Neutrophil (primary cell): ENCODE measurements at regions not wholly inside any gene's neighbourhood (a gene's known extent, or its start where the extent isn't known, plus 50 kb on each side); places are given as distances from the start of the nearest gene placed in this dataset.

Experiments
- H3K27ac ChIP-seq: fragments of 200-600 bp; sonication (generic); 2 replicates; pipeline ENCODE4 v1.5.1; 2016; ENCODE audit warnings: mild to moderate bottlenecking, moderate library complexity
- H3K27me3 ChIP-seq: fragments of 200-600 bp; sonication (generic); 2 replicates; pipeline ENCODE4 v1.6.0; 2016; ENCODE audit warnings: mild to moderate bottlenecking
- H3K36me3 ChIP-seq: fragments of 200-600 bp; sonication (generic); 2 replicates; pipeline ENCODE4 v1.5.1; 2017
- H3K4me1 ChIP-seq, 2 experiments: fragments of 200-600 bp in 1 of 2; sonication (generic) in 1 of 2; 1 replicate in 1 of 2; 2 replicates in 1 of 2; pipeline versions ENCODE4 v1.5.1 to v1.6.1; 2013 to 2016; ENCODE audit warnings: low read depth in 1 of 2, low read length in 1 of 2, mild to moderate bottlenecking in 1 of 2, moderate library complexity in 1 of 2; ENCODE audit not compliant: control insufficient read depth in 1 of 2, insufficient read depth in 1 of 2
- H3K4me3 ChIP-seq, 2 experiments: fragments of 200-600 bp in 1 of 2; sonication (generic) in 1 of 2; 1 replicate in 1 of 2; 2 replicates in 1 of 2; pipeline ENCODE4 v1.5.1; 2013 to 2016; ENCODE audit warnings: low read depth in 1 of 2, low read length in 1 of 2, mild to moderate bottlenecking in 1 of 2, moderate library complexity in 1 of 2
- H3K9me3 ChIP-seq: fragments of 200-600 bp; sonication (generic); 2 replicates; pipeline ENCODE4 v1.5.1; 2016
- CTCF ChIP-seq: fragments of 200-600 bp; sonication (generic); IDR thresholded peaks from 2 replicates; pipeline ENCODE4 v1.5.1; 2016; ENCODE audit warnings: antibody characterized with exemption

DNA sequence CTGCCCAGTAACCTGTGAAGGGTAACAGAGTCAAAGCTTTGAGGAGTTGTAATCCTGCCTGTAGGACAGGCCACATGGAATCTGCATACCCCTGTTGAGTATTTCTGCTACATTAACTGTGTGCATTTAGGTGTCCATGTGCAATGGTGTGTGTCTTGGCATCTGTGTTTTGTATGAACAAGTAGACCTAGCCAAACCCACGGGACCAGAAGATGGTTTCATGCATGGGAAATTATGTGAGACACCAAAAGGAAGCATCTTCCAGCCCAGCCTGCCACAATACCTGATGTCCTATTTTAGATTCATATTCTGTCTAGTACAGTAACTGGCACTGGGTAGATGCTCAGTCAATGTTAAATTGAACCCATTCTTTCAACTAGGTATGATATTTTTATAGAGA, 70.8 kb upstream of the KCND3 start:
- no peaks in the 10 kb centered on the region for H3K9me3 ChIP-seq
- H3K27me3 ChIP-seq, result peaks cover 11% of the 10 kb centered on the region
- TF ChIP-seq CTCF, result no peak
- no peak overlapping the region for H3K4me3 ChIP-seq
- H3K27ac ChIP-seq, result no peak overlapping the region
- H3K4me1 ChIP-seq, result no peaks in the 10 kb centered on the region
- no peaks in the 10 kb centered on the region for H3K36me3 ChIP-seq

DNA sequence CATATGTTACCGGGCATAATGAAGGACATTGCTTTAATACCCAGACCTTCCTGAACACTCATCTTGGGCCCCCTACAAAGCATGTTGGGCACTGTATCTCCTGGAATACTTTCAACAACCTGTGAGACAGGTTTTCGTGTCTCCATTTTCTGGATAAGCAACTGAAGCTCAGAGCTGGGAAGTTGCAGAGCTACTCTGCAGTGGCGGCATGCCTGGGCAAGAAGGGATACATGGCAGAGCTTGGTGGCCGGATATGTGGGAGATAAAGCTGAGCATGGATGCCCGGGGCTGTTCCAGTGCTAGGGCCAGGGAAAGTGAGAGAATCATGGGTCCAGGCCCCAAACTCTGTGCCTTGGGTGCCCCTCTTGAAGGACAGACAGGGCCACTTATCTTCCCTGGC, 71.6 kb upstream of the KCND3 start:
- Histone ChIP-seq H3K4me3 (no peak overlapping the region), H3K36me3 (no peaks in the 10 kb centered on the region), H3K4me1 (no peaks in the 10 kb centered on the region), H3K27ac (no peak overlapping the region), H3K9me3 (no peaks in the 10 kb centered on the region), H3K27me3 (peaks cover 11% of the 10 kb centered on the region)
- TF ChIP-seq CTCF, result no peak

GRCh38 chr1:112061901-112062320, 72.4 kb upstream of the KCND3 start:
- no peak for TF ChIP-seq CTCF
- H3K4me3 ChIP-seq, result no peak overlapping the region
- H3K27ac ChIP-seq, result no peak overlapping the region
- peaks cover 6% of the 10 kb centered on the region for H3K27me3 ChIP-seq
- H3K9me3 ChIP-seq, result no peaks in the 10 kb centered on the region
- no peaks in the 10 kb centered on the region for H3K4me1 ChIP-seq
- no peaks in the 10 kb centered on the region for H3K36me3 ChIP-seq

- H3K9me3 ChIP-seq, result no peaks in the 10 kb centered on the region
- H3K4me1 ChIP-seq, result no peaks in the 10 kb centered on the region
- no peak for TF ChIP-seq CTCF
- H3K27ac ChIP-seq, result no peak overlapping the region
- no peak overlapping the region for H3K4me3 ChIP-seq
- H3K27me3 ChIP-seq, result peaks cover 2% of the 10 kb centered on the region
- H3K36me3 ChIP-seq, result no peaks in the 10 kb centered on the region
Observed at GRCh38 chr1:112063781-112064728, 74.6 kb upstream of the KCND3 start.

GRCh38 chr1:112067989-112068388, 78.5 kb upstream of the KCND3 start:
- Histone ChIP-seq H3K4me1 (no peaks in the 10 kb centered on the region), H3K9me3 (no peaks in the 10 kb centered on the region), H3K36me3 (no peaks in the 10 kb centered on the region), H3K4me3 (no peak overlapping the region), H3K27ac (no peak overlapping the region), H3K27me3 (no peaks in the 10 kb centered on the region)
- no peak for TF ChIP-seq CTCF
